ENCODE measurements at regions not wholly inside any gene's neighbourhood (a gene's known extent, or its start where the extent isn't known, plus 50 kb on each side); places are given as distances from the start of the nearest gene placed in this dataset.

GRCh38 chr12:113598815-113599406 is 127.2 kb upstream of the LHX5 start:
- ATAC-seq (no peak), DNase-seq (no peak)
- CTCF ChIA-PET: no interaction called here
- Mint-ChIP-seq H3K27me3 (peaks cover 15% of the 10 kb centered on the region), H3K4me3 (no peak overlapping the region), H3K27ac (no peak overlapping the region), H3K9me3 (ENCODE audit: low read depth) (peaks cover 6% of the 10 kb centered on the region), H3K36me3 (ENCODE audit: low read depth) (peaks cover 1% of the 10 kb centered on the region), H3K4me1 (no peaks in the 10 kb centered on the region)
- POLR2A ChIA-PET: no interaction called here
- intact Hi-C loops (cut with DNase I, micrococcal nuclease): no loop called here

DNA sequence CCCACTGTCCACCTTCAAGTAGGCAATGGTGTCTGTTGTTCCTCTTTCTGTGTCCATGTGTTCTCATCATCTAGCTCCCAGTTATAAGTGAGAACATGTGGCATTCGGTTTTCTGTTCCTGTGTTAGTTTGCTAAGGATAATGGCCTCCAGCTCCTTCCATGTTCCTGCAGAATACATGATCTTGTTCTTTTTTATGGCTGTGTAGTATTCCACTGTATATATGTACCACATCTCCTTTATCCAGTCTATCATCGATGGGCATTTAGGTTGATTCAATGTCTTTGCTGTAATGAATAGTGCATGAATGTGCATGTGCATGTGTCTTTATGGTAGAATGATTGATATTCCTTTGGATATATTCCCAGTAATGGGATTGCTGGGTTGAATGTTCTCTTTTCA is 123.3 kb upstream of the LHX5 start:
- H3K4me1 Mint-ChIP-seq: peaks cover 2% of the 10 kb centered on the region
- CTCF ChIA-PET: no interaction called here

DNA sequence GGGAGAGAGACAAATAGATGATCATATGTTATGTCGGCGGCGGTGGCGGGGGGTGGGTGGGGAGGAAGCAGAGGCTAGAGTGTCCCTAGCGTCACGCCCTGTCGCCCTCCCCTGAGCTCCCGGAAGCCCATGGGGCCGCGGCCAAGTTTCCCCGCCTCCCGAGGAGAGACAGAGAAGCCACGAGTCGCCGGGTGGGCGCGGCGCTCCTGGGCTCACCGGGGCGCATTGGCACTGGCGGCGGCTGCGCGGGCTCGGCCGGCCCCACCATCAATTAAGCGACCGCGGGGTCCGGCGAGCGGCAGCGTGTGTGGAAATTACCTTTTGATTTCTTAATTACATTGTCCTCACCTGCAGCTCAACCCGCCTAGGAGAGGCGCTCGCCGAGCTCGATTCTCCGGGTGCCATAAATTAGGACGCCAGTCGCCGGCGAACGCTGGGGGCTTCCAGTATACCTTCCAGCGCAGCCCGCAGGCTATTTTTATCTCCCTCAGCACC is 119.9 kb upstream of the LHX5 start:
- Mint-ChIP-seq H3K4me1 (peaks cover 2% of the 10 kb centered on the region), H3K9me3 (ENCODE audit: low read depth) (peaks cover 9% of the 10 kb centered on the region), H3K27me3 (peaks cover 46% of the 10 kb centered on the region), H3K4me3 (no peak overlapping the region), H3K36me3 (ENCODE audit: low read depth) (peaks cover 1% of the 10 kb centered on the region), H3K27ac (no peak overlapping the region)
- ATAC-seq (no peak), DNase-seq (peak; percentile 21)
- intact Hi-C loops (cut with DNase I, micrococcal nuclease): no loop called here
- ChIA-PET POLR2A (no interaction called here), CTCF (no interaction called here)

More for the DNA sequence above, 123.3 kb upstream of the LHX5 start:
- peaks cover 1% of the 10 kb centered on the region for H3K36me3 Mint-ChIP-seq (ENCODE audit: low read depth)
- peaks cover 31% of the 10 kb centered on the region for H3K27me3 Mint-ChIP-seq
- peaks cover 9% of the 10 kb centered on the region for H3K9me3 Mint-ChIP-seq (ENCODE audit: low read depth)
- H3K27ac Mint-ChIP-seq: no peak overlapping the region
- POLR2A ChIA-PET: no interaction called here
- intact Hi-C loops (cut with DNase I, micrococcal nuclease): no loop called here
- ATAC-seq: no peak
- DNase-seq: no peak
- H3K4me3 Mint-ChIP-seq: no peak overlapping the region

DNA sequence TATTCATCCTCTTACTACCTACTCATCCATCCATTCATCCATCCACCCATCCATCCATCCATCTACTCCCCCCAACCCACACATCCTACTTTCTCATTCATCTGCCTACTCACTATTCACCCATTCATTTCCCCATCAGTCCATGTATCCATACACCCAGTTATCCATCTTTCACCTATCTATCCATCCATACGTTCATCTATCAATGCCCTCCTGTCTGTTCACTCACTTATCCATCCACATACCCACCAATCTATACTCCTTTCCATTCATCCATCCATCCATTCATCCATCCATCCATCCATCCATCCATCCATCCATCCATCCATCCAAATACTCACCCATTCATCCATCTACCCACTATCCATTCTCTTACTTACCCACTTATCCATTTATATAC is 117.8 kb upstream of the LHX5 start:
- Mint-ChIP-seq H3K27ac (no peak overlapping the region), H3K4me3 (no peak overlapping the region), H3K27me3 (peaks cover 44% of the 10 kb centered on the region), H3K36me3 (ENCODE audit: low read depth) (no peaks in the 10 kb centered on the region), H3K9me3 (ENCODE audit: low read depth) (peaks cover 2% of the 10 kb centered on the region), H3K4me1 (peaks cover 2% of the 10 kb centered on the region)
- ChIA-PET CTCF (no interaction called here), POLR2A (no interaction called here)
- DNase-seq: no peak
- intact Hi-C loops (cut with DNase I, micrococcal nuclease): no loop called here
- no peak for ATAC-seq

GRCh38 chr12:113587720-113588119 is 116.0 kb upstream of the LHX5 start:
- Mint-ChIP-seq H3K4me1 (peaks cover 2% of the 10 kb centered on the region), H3K36me3 (ENCODE audit: low read depth) (no peaks in the 10 kb centered on the region), H3K4me3 (no peak overlapping the region), H3K27me3 (peaks cover 44% of the 10 kb centered on the region), H3K27ac (no peak overlapping the region), H3K9me3 (ENCODE audit: low read depth) (peaks cover 2% of the 10 kb centered on the region)
- ChIA-PET POLR2A (no interaction called here), CTCF (no interaction called here)
- DNase-seq (no peak), ATAC-seq (no peak)
- intact Hi-C loops (cut with DNase I, micrococcal nuclease): no loop called here

DNA sequence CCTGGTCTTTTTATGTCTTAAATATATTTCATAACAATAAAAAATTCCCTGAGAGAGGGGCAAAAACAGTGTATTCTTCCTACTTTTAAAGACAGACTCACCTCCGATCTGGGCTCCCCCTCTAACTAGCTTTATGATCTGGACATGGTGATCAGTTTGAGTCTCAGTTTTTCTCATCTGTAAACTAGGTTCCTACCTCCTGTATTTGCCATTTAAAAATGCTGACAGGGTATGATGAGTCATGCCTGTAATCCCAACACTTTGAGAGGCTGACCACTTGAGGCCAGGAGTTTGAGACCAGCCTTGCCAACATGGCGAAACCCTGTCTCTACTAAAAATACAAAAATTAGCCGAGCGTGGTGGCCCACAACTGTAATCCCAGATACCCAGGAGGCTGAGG is 114.8 kb upstream of the LHX5 start:
- DNase-seq (no peak), ATAC-seq (no peak)
- Mint-ChIP-seq H3K36me3 (ENCODE audit: low read depth) (no peaks in the 10 kb centered on the region), H3K9me3 (ENCODE audit: low read depth) (peaks cover 2% of the 10 kb centered on the region), H3K4me3 (no peak overlapping the region), H3K27me3 (peaks cover 37% of the 10 kb centered on the region), H3K4me1 (peaks cover 2% of the 10 kb centered on the region), H3K27ac (no peak overlapping the region)
- ChIA-PET CTCF (no interaction called here), POLR2A (no interaction called here)
- intact Hi-C loops (cut with DNase I, micrococcal nuclease): no loop called here

- no peaks in the 10 kb centered on the region for H3K4me1 Mint-ChIP-seq
- no peak overlapping the region for H3K4me3 Mint-ChIP-seq
- no peaks in the 10 kb centered on the region for H3K36me3 Mint-ChIP-seq (ENCODE audit: low read depth)
- no peak overlapping the region for H3K27ac Mint-ChIP-seq
- DNase-seq (no peak), ATAC-seq (no peak)
- intact Hi-C loops (cut with DNase I, micrococcal nuclease): no loop called here
- ChIA-PET CTCF (no interaction called here), POLR2A (no interaction called here)
- H3K27me3 Mint-ChIP-seq: peaks cover 19% of the 10 kb centered on the region
- peaks cover 4% of the 10 kb centered on the region for H3K9me3 Mint-ChIP-seq (ENCODE audit: low read depth)
Measured at GRCh38 chr12:113582521-113583218, 111.0 kb upstream of the LHX5 start.

GRCh38 chr12:113581342-113581741 is 109.7 kb upstream of the LHX5 start:
- intact Hi-C loops (cut with DNase I, micrococcal nuclease): no loop called here

DNA sequence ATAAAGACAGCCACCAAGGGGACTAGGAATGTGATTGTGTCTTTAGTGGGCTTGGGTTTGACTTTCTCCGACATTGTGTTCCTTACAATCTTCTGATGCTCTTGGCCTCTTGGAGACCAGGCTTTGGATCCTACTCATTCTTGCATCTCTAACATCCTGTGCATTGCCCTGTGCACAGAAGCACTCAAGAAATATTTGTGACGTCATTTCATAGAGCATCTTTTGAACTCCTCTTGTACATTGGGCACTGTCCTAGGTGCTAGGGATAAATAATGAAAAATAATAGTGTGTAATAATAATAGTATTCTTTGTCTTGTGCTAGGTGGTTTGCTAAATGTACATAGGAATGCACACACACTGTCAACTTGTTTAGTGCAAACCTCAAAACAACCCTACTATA is 108.8 kb upstream of the LHX5 start:
- no peak for ATAC-seq
- POLR2A ChIA-PET: no interaction called here

More at GRCh38 chr12:113581342-113581741, 109.7 kb upstream of the LHX5 start:
- ChIA-PET CTCF (interaction anchor here (0.6 kb wide), 1 partner anchor 192 kb away, joined by 3 read pairs; no protein-coding TSS in a partner anchor), POLR2A (no interaction called here)
- Mint-ChIP-seq H3K27me3 (peaks cover 20% of the 10 kb centered on the region), H3K4me3 (no peak overlapping the region), H3K36me3 (ENCODE audit: low read depth) (no peaks in the 10 kb centered on the region), H3K27ac (no peak overlapping the region), H3K4me1 (no peaks in the 10 kb centered on the region), H3K9me3 (ENCODE audit: low read depth) (peaks cover 4% of the 10 kb centered on the region)
- DNase-seq (no peak), ATAC-seq (no peak)

GRCh38 chr12:113577464-113578129 is 105.9 kb upstream of the LHX5 start:
- no peak overlapping the region for H3K4me3 Mint-ChIP-seq
- H3K4me1 Mint-ChIP-seq: no peaks in the 10 kb centered on the region

More for the DNA sequence above, 108.8 kb upstream of the LHX5 start:
- H3K27ac Mint-ChIP-seq: no peak overlapping the region
- intact Hi-C loops (cut with DNase I, micrococcal nuclease): no loop called here
- H3K4me1 Mint-ChIP-seq: no peaks in the 10 kb centered on the region
- CTCF ChIA-PET: interaction anchor here (0.6 kb wide), 1 partner anchor 193 kb away, joined by 3 read pairs; no protein-coding TSS in a partner anchor
- H3K36me3 Mint-ChIP-seq (ENCODE audit: low read depth): no peaks in the 10 kb centered on the region
- no peak for DNase-seq
- H3K9me3 Mint-ChIP-seq (ENCODE audit: low read depth): peaks cover 4% of the 10 kb centered on the region
- peaks cover 20% of the 10 kb centered on the region for H3K27me3 Mint-ChIP-seq
- no peak overlapping the region for H3K4me3 Mint-ChIP-seq

GRCh38 chr12:113575386-113575785 is 103.7 kb upstream of the LHX5 start:
- peaks cover 23% of the 10 kb centered on the region for H3K27me3 Mint-ChIP-seq
- POLR2A ChIA-PET: no interaction called here
- ATAC-seq (no peak), DNase-seq (no peak)
- no peak overlapping the region for H3K27ac Mint-ChIP-seq
- no peak overlapping the region for H3K4me3 Mint-ChIP-seq
- no peaks in the 10 kb centered on the region for H3K36me3 Mint-ChIP-seq (ENCODE audit: low read depth)
- CTCF ChIA-PET: no interaction called here
- no peaks in the 10 kb centered on the region for H3K4me1 Mint-ChIP-seq
- intact Hi-C loops (cut with DNase I, micrococcal nuclease): no loop called here
- H3K9me3 Mint-ChIP-seq (ENCODE audit: low read depth): no peaks in the 10 kb centered on the region

More at GRCh38 chr12:113577464-113578129, 105.9 kb upstream of the LHX5 start:
- POLR2A ChIA-PET: no interaction called here
- ATAC-seq (no peak), DNase-seq (no peak)
- H3K36me3 Mint-ChIP-seq (ENCODE audit: low read depth): no peaks in the 10 kb centered on the region
- peaks cover 22% of the 10 kb centered on the region for H3K27me3 Mint-ChIP-seq
- CTCF ChIA-PET: interaction anchor here (0.6 kb wide), 1 partner anchor 835 kb away, joined by 4 read pairs; no protein-coding TSS in a partner anchor
- peaks cover 4% of the 10 kb centered on the region for H3K9me3 Mint-ChIP-seq (ENCODE audit: low read depth)
- H3K27ac Mint-ChIP-seq: no peak overlapping the region
- intact Hi-C loops (cut with DNase I, micrococcal nuclease): no loop called here

DNA sequence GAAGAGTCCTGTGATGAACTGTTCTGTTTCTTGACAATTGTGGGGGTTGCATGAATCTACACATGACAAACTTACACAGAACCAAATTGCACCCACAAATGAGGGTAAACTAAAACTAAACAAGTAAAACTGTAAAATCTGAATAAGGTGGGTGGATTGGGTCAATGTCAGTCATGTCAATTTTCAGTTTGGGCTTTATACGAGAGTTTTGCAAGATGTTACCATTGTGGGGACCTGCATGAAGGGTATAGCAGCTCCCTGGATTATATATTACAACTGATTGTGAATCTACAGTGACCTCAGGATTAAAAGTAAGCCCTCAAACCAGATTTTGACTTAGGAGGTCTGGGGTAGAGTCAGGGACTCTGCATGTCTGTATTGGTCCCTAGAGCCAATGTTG is 101.5 kb upstream of the LHX5 start:
- no peak overlapping the region for H3K27ac Mint-ChIP-seq
- H3K27me3 Mint-ChIP-seq: peaks cover 23% of the 10 kb centered on the region
- CTCF ChIA-PET: no interaction called here

More for the DNA sequence above, 101.5 kb upstream of the LHX5 start:
- ATAC-seq (no peak), DNase-seq (no peak)
- no peaks in the 10 kb centered on the region for H3K9me3 Mint-ChIP-seq (ENCODE audit: low read depth)
- POLR2A ChIA-PET: no interaction called here
- no peaks in the 10 kb centered on the region for H3K4me1 Mint-ChIP-seq
- intact Hi-C loops (cut with DNase I, micrococcal nuclease): no loop called here
- H3K36me3 Mint-ChIP-seq (ENCODE audit: low read depth): no peaks in the 10 kb centered on the region
- H3K4me3 Mint-ChIP-seq: no peak overlapping the region
